Activated B cell treated with CpG ODN at 0.5 μM for 24 hours (primary cell): ENCODE measurements at regions not wholly inside any gene's neighbourhood (a gene's known extent, or its start where the extent isn't known, plus 50 kb on each side); places are given as distances from the start of the nearest gene placed in this dataset.

Experiments used
- ATAC-seq: fragments of 200-7000 bp; cut with Tn5 transposase; one replicate; pipeline ENCODE4 v1.10.0; 2021; ENCODE audit warnings: low read depth, mild to moderate bottlenecking, moderate library complexity
- CTCF ChIA-PET: fragments of 350-600 bp; sonication (Branson Sonifier 250); formaldehyde crosslinking; loops from one replicate; lab custom pipeline; 2021; ENCODE audit warnings: antibody characterized with exemption; lab: Charles Lee
- POLR2A ChIA-PET: fragments of 350-600 bp; sonication (Branson Sonifier 250); formaldehyde crosslinking; loops from one replicate; lab custom pipeline; 2021; ENCODE audit warnings: antibody characterized with exemption; lab: Charles Lee
- DNase-seq: peaks from one replicate; pipeline ENCODE4 v3.0.0; 2022
- H3K27ac Mint-ChIP-seq: one replicate; pipeline ENCODE4 v1.8.0; 2020; ENCODE audit warnings: mixed read lengths
- H3K27me3 Mint-ChIP-seq: one replicate; pipeline ENCODE4 v1.8.0; 2021; ENCODE audit warnings: mixed read lengths
- H3K36me3 Mint-ChIP-seq: one replicate; pipeline ENCODE4 v1.8.0; 2021; ENCODE audit warnings: low read depth, mixed read lengths
- H3K4me1 Mint-ChIP-seq: one replicate; pipeline ENCODE4 v1.8.0; 2021; ENCODE audit warnings: mixed read lengths
- H3K4me3 Mint-ChIP-seq: one replicate; pipeline ENCODE4 v1.8.0; 2020; ENCODE audit warnings: mild to moderate bottlenecking, mixed read lengths
- H3K9me3 Mint-ChIP-seq: one replicate; pipeline ENCODE4 v1.8.0; 2020; ENCODE audit warnings: mixed read lengths
- CTCF ChIP-seq: fragments of 200-600 bp; IDR thresholded peaks from one replicate; pipeline ENCODE4 v1.8.0; 2022; ENCODE audit warnings: antibody characterized with exemption, mild to moderate bottlenecking
- intact Hi-C: fragments of 100-400 bp; cut with micrococcal nuclease; formaldehyde crosslinking; loops from one replicate; pipeline ENCODE4 v1.15.1; 2024

- Mint-ChIP-seq H3K4me1 (no peaks in the 10 kb centered on the region), H3K36me3 (no peaks in the 10 kb centered on the region), H3K27ac (no peak overlapping the region), H3K4me3 (no peak overlapping the region), H3K27me3 (no peaks in the 10 kb centered on the region), H3K9me3 (no peaks in the 10 kb centered on the region)
- DNase-seq (no peak), ATAC-seq (no peak)
- CTCF ChIA-PET: no interaction called here
- POLR2A ChIA-PET: no interaction called here
- TF ChIP-seq CTCF: no peak
- intact Hi-C loops: no loop called here
Measured at GRCh38 chr9:27799326-27799725, 226.0 kb upstream of the C9orf72 start.

- TF ChIP-seq CTCF: no peak
Measured at GRCh38 chr9:27800159-27800558, 226.9 kb upstream of the C9orf72 start.

GRCh38 chr9:27800692-27801370 is 227.6 kb upstream of the C9orf72 start:
- DNase-seq (no peak), ATAC-seq (no peak)
- POLR2A ChIA-PET: no interaction called here
- Mint-ChIP-seq H3K36me3 (no peaks in the 10 kb centered on the region), H3K4me3 (no peak overlapping the region), H3K27me3 (no peaks in the 10 kb centered on the region), H3K27ac (no peak overlapping the region), H3K9me3 (no peaks in the 10 kb centered on the region), H3K4me1 (no peaks in the 10 kb centered on the region)
- CTCF ChIA-PET: interaction anchor here (0.6 kb wide), 1 partner anchor 41 kb away, joined by 3 read pairs; no protein-coding TSS in a partner anchor
- no peak for TF ChIP-seq CTCF
- intact Hi-C loops: no loop called here

More at GRCh38 chr9:27800159-27800558, 226.9 kb upstream of the C9orf72 start:
- intact Hi-C loops: no loop called here
- DNase-seq (no peak), ATAC-seq (no peak)
- Mint-ChIP-seq H3K27me3 (no peaks in the 10 kb centered on the region), H3K4me1 (no peaks in the 10 kb centered on the region), H3K4me3 (no peak overlapping the region), H3K27ac (no peak overlapping the region), H3K9me3 (no peaks in the 10 kb centered on the region), H3K36me3 (no peaks in the 10 kb centered on the region)
- CTCF ChIA-PET: no interaction called here
- POLR2A ChIA-PET: no interaction called here

- ATAC-seq: no peak
- H3K27ac Mint-ChIP-seq: no peak overlapping the region
- no peaks in the 10 kb centered on the region for H3K36me3 Mint-ChIP-seq
Measured at GRCh38 chr9:27801545-27801944, 228.3 kb upstream of the C9orf72 start.

GRCh38 chr9:27802418-27802817 is 229.1 kb upstream of the C9orf72 start:
- Mint-ChIP-seq H3K27me3 (no peaks in the 10 kb centered on the region), H3K9me3 (no peaks in the 10 kb centered on the region), H3K36me3 (no peaks in the 10 kb centered on the region), H3K4me1 (no peaks in the 10 kb centered on the region), H3K4me3 (no peak overlapping the region), H3K27ac (no peak overlapping the region)
- no peak for ATAC-seq
- DNase-seq: no peak
- TF ChIP-seq CTCF: no peak
- POLR2A ChIA-PET: no interaction called here
- intact Hi-C loops: no loop called here
- CTCF ChIA-PET: no interaction called here

More at GRCh38 chr9:27801545-27801944, 228.3 kb upstream of the C9orf72 start:
- ChIA-PET POLR2A (no interaction called here), CTCF (interaction anchor here (0.6 kb wide), 1 partner anchor 40 kb away, joined by 3 read pairs; no protein-coding TSS in a partner anchor)
- intact Hi-C loops: no loop called here
- no peak for TF ChIP-seq CTCF
- Mint-ChIP-seq H3K4me3 (no peak overlapping the region), H3K4me1 (no peaks in the 10 kb centered on the region), H3K9me3 (no peaks in the 10 kb centered on the region), H3K27me3 (no peaks in the 10 kb centered on the region)
- no peak for DNase-seq
